ENCODE measurements at regions not wholly inside any gene's neighbourhood (a gene's known extent, or its start where the extent isn't known, plus 50 kb on each side); places are given as distances from the start of the nearest gene placed in this dataset.

GRCh38 chr3:23146163-23146562, 57.0 kb upstream of the UBE2E2 start:
- TF ChIP-seq CTCF (IDR thresholded peaks at IDR 0.05; ENCODE audit: low read depth, low read length): no peak
- no peak overlapping the region for H3K4me3 ChIP-seq (ENCODE audit: low read depth, low read length)

- no peak overlapping the region for H3K4me3 ChIP-seq (ENCODE audit: low read depth, low read length)
- no peak for TF ChIP-seq CTCF (IDR thresholded peaks at IDR 0.05; ENCODE audit: low read depth, low read length)
These were observed 50.1 kb upstream of the UBE2E2 start for GRCh38 chr3:23152989-23153388.

Data from WI38 (cell line).